ENCODE measurements at regions not wholly inside any gene's neighbourhood (a gene's known extent, or its start where the extent isn't known, plus 50 kb on each side); places are given as distances from the start of the nearest gene placed in this dataset.

GRCh38 chr12:84692071-84692470, 220.5 kb downstream of the SLC6A15 start:
- TF ChIP-seq, protein P1, sequence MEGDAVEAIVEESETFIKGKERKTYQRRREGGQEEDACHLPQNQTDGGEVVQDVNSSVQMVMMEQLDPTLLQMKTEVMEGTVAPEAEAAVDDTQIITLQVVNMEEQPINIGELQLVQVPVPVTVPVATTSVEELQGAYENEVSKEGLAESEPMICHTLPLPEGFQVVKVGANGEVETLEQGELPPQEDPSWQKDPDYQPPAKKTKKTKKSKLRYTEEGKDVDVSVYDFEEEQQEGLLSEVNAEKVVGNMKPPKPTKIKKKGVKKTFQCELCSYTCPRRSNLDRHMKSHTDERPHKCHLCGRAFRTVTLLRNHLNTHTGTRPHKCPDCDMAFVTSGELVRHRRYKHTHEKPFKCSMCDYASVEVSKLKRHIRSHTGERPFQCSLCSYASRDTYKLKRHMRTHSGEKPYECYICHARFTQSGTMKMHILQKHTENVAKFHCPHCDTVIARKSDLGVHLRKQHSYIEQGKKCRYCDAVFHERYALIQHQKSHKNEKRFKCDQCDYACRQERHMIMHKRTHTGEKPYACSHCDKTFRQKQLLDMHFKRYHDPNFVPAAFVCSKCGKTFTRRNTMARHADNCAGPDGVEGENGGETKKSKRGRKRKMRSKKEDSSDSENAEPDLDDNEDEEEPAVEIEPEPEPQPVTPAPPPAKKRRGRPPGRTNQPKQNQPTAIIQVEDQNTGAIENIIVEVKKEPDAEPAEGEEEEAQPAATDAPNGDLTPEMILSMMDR (IDR thresholded peaks at IDR 0.05 in 8 of 11, conservative IDR thresholded peaks at IDR 0.05 in 3 of 11): no peak
- TF ChIP-seq POLR2A (IDR thresholded peaks at IDR 0.05) (no peak), POLR2AphosphoS5 (IDR thresholded peaks at IDR 0.05) (no peak)

Measured in spleen (tissue), 7 donors.